ENCODE measurements at regions not wholly inside any gene's neighbourhood (a gene's known extent, or its start where the extent isn't known, plus 50 kb on each side); places are given as distances from the start of the nearest gene placed in this dataset.
A peak's percentile ranks its signal among the peaks of the same experiment; 100 is the strongest.
"Not testable (repeated sequence)": the region's sequence is repeated elsewhere in the genome, so short reads cannot be mapped to it uniquely, and the experiment has no call there.

DNA sequence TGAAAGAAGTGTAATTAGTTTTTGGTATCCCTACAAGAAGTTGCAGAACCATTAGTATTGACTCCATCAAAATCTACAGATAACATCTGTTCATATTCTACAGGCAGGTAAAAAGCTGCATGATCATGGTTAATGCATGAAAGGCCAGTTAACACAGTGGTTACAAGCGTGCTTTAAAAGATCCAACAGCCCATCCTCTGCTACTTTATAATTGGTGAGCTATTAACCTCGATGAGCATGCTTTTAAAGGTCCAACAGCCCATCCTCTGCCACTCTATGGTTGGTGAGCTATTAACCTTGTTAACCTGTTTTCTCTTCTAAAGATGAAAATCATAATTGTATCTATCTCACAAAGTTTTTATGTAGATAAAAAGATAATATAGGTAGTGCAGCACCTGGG, 289.3 kb downstream of the DUSP6 start:
- no peak for DNase-seq (ENCODE audit: low read depth in 2 of 2)

DNA sequence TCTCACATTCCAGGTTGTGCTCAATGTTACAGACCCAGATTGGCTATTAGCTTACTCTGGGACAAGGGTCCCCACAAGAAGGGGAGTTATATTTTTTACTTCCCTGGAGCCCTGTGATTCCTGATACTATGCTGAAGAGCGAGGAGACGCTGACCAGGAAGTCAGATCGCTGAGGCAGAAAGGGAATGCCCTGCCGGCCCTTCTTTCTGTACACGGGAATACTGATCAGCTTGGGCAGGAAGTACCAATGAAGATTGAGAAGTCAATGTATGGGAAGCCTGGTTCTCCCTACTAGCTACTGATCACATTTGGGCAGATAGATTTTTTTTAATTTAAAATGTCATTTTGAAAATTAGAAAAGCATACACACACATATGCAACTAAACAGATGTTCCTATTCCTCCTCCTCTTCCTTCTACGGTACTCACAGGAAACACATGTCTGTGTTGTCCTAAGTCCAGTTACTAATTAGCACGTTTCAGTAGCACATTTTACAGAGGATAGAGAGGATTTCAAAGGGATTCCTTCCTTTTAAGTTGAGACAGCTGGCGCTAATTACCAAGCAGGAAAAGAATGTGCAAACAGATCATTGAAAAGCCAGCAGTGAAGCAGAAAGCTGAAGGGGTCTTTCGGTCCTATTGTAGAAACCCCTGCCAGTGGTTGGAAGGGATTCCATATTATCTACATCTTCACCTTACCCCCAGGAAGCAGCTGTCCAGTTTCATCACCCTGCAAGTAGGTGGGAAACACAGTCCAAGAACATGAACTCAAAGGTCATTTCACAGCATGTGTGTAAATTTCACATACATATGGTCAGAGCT, 292.4 kb downstream of the DUSP6 start:
- DNase-seq (ENCODE audit: low read depth in 2 of 2): no peak

DNA sequence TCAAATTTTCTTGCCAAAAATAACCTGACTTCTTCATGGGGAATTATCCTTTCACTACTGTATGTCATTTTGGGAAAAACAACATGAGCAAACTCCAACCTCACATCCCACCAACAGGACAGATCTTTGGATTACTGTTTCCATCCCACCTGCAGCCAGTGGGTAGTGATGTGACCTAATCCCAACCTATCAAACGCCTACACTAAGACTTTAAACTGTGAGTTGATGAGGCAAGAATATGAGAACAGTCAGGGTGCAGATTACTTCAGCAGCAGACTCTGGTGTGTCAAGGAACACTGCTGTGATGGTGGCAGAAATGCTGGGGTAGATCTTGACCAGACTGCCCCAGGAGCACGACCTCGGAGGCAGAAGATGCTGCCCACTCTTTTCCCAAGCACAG, 293.2 kb downstream of the DUSP6 start:
- DNase-seq (ENCODE audit: low read depth in 2 of 2): no peak

DNA sequence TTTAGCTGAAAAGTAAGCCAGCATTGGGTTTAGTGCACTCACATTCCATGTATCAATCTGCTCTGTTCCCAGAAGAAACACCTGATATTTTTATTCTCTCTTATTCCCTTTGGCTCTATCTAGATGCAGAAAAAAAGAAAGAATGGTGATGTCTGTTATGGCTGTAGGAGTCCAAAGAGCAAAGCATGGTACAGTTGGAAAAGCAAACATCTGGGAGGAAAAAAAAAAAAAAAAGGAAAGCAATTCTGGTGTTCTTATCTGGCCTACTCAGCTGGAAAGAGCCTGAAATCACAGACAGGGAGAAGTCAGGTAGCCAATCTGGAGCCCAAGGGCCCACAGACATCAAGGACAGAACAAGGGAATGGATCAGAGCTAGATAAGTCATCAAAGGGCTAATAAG, 293.9 kb downstream of the DUSP6 start:
- no peak for DNase-seq (ENCODE audit: low read depth in 2 of 2)

DNA sequence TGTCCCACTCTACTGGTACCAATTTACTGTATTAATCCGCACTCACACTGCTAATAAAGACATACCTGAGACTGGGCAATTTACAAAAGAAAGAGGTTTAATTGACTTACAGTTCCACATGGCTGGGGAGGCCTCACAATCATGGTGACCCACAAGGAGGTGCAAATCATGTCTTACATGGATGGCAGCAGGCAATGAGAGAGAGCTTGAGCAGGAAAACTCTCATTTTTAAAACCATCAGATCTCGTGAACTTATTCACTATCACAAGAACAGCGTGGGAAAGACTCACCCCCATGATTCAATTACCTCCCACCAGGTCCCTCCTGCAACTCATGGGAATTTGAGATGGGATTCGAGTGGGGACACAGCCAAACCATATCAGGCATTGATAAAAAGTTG, 298.5 kb downstream of the DUSP6 start:
- DNase-seq (ENCODE audit: low read depth in 2 of 2): not testable (repeated sequence)

DNA sequence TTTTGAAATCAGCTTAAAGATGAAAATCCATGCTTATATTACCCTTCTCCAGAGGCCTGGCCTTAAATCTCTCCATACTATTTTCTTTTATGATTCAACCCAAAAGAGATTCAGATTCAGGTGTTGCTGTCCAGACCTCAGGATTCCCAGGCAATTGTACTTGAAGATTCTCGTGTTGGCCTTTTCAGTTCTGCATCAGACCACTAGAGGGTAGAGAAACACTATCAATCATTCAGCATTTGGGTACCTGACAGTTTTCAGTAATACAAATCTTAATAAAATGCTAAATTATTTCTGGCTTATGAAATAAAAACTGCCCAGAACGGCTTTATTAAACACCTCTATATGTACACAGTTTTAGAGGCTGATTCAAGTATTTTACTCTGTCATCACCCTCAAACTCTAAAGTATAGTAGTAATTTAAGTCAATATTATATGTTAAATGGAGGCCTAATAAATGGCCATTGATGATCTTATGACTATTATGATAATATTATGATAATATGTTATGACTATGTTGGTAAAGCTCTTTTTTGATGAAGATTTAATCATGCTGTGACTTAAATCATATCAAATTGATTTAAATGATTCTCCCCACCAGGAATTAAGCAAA, 301.1 kb downstream of the DUSP6 start:
- DNase-seq (ENCODE audit: low read depth in 2 of 2): no peak

DNA sequence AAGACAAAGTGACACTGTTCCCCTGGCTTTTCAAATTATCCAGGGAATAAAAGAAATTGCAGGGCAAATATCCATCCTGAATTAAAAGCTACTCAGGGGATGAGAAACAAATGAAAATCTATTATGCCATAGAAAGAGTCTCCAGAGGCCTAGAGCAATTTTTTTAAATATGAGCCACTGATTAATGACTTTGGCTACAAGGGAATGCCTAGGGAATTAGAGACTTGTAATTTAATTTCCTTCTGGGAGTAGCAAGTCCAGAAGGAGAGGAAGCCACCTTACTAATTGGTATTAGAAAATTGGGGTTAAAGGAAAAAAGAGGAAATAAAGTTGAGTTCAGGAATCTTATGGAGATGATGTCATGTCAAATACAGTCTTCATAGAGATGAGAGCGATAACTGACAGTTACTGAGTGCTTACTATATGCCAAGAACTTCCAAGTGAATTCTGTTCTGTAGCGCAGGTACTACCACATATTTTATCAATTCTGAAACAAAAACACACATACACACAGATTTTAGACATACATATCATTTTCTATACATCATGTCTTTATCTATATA, 304.4 kb downstream of the DUSP6 start:
- DNase-seq (ENCODE audit: low read depth in 2 of 2): no peak

DNA sequence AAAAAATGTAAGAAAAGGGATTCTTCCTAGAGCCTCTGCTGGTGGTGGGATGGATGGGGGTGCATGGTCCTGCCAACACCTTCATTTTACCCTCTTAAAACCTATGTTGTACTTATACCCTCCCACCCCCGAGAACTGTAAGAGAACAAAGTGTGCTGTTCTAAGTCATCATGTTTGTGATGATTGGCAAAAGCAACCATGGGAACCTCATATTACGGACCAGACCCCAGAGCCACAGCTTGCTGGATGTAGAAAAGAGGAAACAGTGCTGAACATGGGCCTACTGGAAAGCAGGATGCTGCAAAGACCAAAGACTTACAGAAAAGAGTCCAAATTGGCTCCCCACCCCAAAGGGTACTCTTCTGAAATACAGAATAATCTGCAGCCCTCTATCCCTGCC, 311.2 kb downstream of the DUSP6 start:
- no peak for DNase-seq (ENCODE audit: low read depth in 2 of 2)

DNA sequence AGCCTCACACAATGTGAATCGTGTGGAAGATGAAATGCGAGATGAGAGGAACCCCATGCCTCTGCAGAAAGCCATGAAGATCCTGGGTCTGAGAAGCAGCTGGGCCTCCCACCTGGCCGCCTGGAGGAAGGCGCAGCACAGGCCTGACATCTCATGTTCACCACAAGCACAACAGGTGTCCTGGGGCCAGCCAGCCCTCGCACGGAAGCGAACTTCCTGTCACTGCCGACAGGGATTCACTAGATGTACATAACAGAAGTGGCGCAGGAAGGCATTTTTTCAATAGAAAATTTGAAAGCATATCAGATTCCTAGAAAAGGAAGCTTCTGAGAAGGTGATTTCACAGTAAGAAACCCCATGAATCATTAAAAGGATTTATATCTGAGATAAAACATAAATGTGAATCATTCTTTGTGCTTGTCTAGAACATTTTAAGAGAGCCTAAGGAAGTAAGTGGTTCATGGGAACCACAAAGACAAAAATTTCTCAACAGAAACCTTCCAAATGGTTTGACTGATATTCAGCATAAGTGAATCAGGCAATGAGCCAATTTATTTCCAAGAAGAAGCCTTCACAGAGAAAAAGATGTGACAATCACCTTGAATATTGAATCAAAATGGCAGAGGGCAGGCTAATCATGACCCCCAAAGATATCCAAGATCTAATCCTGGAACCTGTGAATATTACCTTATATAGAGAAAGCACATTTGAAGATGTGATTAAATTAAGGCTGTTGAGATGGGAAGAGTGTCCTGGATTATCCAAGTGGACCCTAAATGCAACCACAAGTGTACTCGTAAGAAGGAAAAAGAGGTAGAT, 311.9 kb downstream of the DUSP6 start:
- peak; percentile 53 to 76 for DNase-seq (ENCODE audit: low read depth in 2 of 2)

DNA sequence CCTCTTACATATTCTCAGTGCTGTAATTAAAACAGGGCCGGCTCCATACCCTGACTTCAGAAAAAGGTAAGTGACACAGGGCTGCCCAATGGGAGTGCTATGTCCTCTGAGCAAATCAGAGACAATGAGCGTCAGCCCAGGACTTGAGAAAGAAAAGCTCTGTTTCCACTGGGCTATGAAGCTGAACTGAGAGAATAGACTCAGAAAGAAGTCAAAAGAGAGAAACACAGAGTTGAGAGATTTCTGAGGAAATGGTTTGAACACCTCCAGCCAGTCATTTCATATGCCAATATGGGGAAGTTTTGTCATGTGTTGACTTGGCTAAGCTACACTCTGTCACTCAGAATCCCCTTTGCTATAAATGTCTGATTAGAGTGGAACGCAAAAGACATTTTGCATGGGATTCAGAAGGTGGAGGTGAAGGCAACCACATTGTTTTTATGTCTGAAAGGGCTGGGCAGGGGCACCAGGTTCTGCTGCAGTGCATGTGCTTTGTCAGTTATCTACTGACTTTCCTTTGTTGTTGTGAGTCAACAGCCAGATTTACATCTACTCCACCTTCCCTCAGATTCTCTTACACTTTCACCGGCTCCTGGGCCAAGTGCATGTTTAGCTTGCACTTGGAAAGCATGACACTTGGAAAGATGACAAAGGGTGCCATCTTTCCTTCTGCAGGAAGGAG, 313.3 kb downstream of the DUSP6 start:
- no peak for DNase-seq (ENCODE audit: low read depth in 2 of 2)

DNA sequence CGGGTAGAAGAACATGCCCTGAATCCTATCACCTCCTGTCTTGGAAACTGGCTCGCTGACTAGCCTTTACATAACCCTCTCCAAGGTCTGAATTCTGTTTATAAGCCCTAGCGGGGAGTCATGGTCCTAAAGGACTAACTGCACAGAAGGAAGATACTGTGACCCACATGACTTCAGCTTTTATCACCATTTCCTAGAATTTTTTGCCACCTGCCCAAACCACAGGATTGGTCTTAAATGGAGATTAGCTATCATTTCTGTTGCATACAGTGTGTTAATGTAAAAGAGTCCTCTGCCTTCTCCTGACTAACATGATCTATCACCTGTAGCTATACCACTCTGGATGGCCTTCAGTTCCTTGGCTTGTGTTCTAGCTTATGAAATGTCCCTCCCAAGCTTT, 319.2 kb downstream of the DUSP6 start:
- no peak for DNase-seq (ENCODE audit: low read depth in 2 of 2)

DNA sequence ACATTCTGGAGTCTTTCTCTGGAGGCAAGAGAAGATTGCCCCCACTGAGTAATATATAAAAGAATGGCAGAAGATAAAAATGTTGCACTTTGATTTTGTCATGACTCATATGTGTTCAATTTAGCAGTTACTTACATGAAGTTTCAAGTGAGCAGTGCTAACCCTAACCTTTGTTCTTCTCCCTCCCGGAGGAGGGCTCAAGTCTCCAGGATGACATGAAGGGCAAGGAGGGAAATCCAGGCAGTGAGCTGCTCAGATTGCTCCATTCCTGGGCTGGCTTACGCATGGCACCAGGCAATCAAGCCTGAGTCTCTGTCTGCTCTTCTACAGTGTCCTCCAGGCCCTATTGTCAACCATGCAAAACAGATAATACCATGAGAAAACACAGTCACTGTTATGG, 322.3 kb downstream of the DUSP6 start:
- DNase-seq (ENCODE audit: low read depth in 2 of 2): no peak

DNA sequence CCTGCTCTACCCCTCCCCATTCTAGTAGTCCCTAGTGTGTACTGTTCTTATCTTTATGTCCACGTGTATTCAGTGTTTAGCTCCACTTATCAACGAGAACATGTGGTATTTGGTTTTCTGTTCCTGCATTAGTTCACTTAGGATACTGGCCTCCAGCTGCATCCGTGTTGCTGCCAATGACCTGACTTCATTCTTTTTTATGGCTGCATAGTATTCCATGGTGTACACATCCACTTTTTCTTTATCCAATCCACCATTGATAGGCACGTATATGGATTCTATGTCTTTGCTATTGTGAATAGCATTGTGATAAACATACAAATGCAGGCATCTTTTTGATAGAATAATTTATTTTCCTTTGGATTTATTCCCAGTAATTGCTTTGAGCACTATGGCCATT, 327.7 kb downstream of the DUSP6 start:
- no peak for DNase-seq (ENCODE audit: low read depth in 2 of 2)

DNA sequence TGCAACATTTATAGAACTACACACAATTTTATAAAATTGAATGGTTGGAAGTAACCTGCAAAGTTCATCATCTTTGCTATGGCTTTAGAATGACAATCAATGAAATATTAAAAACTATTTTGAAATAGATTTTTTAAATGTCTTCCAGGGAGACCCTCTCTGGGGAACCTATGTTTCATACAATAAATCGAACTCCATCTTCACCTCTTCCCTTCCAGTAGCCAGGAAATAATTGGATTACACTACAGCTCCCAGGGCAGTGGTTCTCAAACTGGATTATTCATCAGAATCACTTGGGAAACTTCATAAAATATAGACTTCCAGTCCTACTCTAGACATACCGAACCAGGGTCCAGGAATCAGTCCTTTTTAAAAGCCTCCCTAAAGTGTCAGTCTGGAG, 328.4 kb downstream of the DUSP6 start:
- DNase-seq (ENCODE audit: low read depth in 2 of 2): no peak

DNA sequence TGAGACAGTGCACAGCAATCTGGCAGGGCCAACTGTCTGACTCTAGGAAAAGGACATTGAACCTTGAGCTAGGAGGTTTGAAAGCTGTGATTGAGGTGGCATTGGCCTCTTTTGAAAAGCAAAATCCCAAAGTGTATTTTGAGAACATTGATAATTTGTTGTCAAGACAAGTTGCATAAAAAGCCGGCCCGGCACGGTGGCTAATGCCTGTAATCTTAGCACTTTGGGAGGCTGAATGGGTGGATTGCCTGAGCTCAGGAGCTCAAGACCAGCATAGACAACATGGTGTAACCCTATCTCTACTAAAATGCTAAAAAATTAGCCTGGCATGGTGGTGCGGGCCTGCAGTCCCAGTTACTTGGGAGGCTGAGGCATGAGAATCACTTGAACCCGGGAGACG, 331.6 kb downstream of the DUSP6 start:
- DNase-seq (ENCODE audit: low read depth in 2 of 2): no peak

DNA sequence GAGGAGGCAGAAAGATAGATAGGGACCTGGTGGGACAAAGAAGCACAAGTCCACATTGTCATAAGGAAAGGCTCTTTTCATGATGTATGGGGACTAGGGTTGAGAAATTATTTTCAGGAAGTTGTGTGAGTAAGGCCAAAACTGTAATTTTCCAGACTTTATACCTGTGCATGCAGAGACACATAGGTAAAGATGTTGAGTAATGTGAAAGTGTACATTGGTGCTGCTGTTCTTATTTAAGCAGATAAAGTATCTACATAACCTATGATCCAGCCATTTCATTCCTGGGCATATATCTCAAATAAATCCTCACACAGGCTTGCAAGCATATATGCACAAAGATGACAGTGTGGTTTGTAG, 332.2 kb downstream of the DUSP6 start:
- no peak for DNase-seq (ENCODE audit: low read depth in 2 of 2)

DNA sequence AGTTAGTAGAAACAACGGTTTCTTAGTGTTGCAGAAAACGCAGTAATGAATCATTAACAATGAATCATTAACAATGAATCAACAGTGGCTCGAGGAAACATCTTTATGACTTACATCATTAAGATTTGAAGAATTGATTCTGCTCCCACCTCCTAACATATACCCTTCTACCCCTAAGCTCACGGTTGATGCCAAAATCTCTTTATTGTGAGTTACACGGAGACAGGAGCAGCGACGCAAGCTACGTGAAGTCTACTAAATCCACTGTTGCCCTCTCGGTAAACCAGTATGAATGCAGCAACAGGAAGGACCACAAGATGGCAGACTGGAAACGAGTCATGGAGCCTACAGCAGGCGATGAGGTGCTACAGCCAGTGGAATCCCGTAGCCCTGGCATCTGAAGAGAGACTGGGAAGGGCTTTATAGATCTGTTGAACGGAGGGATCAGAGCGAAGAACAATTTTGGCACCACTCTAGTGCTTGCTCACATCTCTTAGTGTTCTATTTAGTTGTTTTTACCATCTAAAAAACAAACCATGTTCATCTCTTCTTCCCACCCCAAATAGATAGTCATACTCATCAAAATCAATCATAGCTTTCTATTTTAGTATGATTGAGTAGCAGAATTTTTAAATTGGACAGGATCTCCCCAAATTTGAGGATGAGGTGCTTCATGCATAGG, 332.7 kb downstream of the DUSP6 start:
- DNase-seq (ENCODE audit: low read depth in 2 of 2): peak; percentile 36 to 61

DNA sequence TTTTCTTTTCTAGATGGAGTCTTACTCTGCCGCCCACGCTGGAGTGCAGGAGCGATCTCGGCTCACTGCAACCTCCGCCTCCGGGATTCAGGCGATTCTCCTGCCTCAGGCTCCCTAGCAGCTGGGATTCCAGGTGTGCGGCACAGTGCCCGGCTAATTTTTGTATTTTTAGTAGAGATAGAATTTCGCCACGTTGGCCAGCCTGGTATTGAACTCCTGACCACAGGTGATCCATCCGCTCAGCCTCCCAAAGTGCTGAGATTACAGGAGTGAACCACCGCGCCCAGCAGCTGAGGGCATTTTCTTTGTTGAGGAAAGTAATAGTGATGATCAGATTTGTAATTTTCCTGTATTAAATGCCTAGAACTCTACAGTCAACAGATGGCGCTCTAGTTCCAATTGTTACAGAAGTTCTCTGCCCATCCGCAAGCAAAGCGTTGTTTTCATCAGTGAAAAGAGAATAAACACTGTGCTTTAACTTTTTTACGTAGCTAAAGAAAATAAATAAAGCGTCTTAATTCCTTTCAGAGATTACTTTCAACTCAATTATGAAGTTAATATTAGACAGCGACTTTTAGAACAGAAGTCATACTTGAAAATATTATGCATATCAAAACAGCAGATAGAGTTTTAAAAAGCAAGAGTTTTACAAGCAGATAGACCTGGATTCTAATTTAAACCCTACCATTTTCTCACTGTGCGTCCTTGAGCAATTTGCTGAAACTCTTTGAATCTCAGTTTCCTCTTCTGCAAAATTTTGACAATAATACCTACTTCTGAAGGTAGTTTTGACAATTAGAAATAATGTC, 335.1 kb downstream of the DUSP6 start:
- no peak for DNase-seq (ENCODE audit: low read depth in 2 of 2)

DNA sequence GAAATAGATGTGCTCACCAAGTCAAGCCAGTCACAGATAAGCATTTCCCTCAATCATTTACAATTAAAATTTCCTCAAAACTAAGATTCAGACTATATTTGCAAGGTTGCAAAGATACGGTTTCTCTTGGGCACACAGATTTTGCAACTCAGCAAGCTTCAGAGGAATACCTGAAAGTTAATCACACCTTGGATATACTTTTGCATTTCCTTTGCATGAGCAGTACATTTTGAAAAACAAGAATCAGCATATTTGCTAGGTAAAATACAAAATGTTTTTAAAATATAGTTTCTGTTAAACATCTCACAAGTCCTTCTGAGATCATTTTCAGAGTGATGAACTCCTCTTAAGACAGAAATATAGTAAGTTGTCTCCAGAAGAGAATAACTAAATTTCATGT, 336.9 kb downstream of the DUSP6 start:
- DNase-seq (ENCODE audit: low read depth in 2 of 2): no peak

DNA sequence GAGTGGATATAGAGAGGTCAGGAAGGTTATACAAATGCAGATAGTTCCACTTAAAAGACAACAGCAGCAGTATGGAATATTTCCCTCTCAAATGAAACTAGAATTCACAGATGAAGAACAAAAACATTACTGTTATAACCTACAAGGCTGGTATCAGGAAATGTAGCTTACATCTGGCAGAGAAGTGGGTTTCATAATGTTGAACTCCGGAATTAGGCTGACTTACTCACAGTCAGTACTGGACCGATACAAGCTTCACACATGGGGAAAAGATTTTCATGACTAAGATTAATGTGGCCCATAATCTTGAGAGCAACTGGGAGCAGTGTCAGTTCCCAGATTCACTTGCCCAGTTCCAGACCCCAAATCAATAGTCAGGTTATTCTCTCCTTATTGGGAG, 353.9 kb downstream of the DUSP6 start:
- no peak for DNase-seq (ENCODE audit: low read depth in 2 of 2)
